ENCODE measurements at regions not wholly inside any gene's neighbourhood (a gene's known extent, or its start where the extent isn't known, plus 50 kb on each side); places are given as distances from the start of the nearest gene placed in this dataset.

DNA sequence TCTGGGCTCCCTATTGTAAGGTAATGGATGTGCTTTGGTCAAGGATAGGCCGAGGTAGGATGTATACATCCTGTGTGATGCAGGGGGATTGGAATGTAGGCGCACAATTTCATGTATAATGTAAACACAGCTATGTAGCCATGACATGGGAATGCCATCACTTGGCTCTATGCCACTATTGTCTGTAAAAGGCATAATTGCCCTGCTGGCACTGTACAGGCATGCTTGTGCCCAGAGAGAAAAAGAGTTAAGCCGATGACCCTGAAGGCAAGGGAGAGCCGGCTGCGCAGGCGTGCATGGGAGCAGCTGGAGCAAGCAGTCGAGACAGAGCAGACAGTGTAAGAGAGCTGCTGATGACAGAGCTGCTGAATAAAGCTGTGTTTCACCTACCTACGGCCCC, 212.5 kb upstream of the CPHXL start:
- Histone ChIP-seq H3K36me3 (ENCODE audit: insufficient read depth) (no peaks in the 10 kb centered on the region), H2AFZ (no peak overlapping the region), H3K4me2 (no peak overlapping the region), H3K9me2 (ENCODE audit: insufficient read depth) (no peaks in the 10 kb centered on the region), H3K27ac (ENCODE audit: low read depth) (no peak overlapping the region), H3K27me3 (ENCODE audit: insufficient read depth) (peaks cover 85% of the 10 kb centered on the region), H3K4me3 (no peak overlapping the region), H3K4me1 (ENCODE audit: insufficient read depth) (no peaks in the 10 kb centered on the region), H3F3A (replicated peaks; ENCODE audit: low read depth) (no peaks in the 10 kb centered on the region), H4K20me1 (replicated peaks; ENCODE audit: insufficient read depth) (peaks cover 7% of the 10 kb centered on the region), H3K79me2 (replicated peaks; ENCODE audit: insufficient read depth) (no peaks in the 10 kb centered on the region)
- Mint-ChIP-seq H3K36me3 (ENCODE audit: low read depth) (0 out of 3 replicates have a peak, but pooled peaks cover 5% of the 10 kb centered on the region), H3K9me3 (peaks cover 71% of the 10 kb centered on the region), H3K4me3 (no peak overlapping the region), H3K27me3 (ENCODE audit: insufficient read depth, low read depth, poor library complexity) (peaks cover 16% of the 10 kb centered on the region), H3K27ac (no peak overlapping the region), H3K4me1 (no peaks in the 10 kb centered on the region)
- DNase-seq (ENCODE audit: low spot score) (no peak), ATAC-seq (no peak)
- TF ChIP-seq CTCF (conservative IDR thresholded peaks at IDR 0.05; ENCODE audit: low read depth in 2 of 2) (no peak), ZNF114 (CRISPR knock-in tag; IDR thresholded peaks at IDR 0.05) (no peak), ZNF331 (CRISPR knock-in tag; IDR thresholded peaks at IDR 0.05; ENCODE audit: low read depth) (no peak), NANOG (IDR thresholded peaks at IDR 0.05; ENCODE audit: borderline replicate concordance) (no peak), REST (IDR thresholded peaks at IDR 0.05; ENCODE audit: unreplicated experiment) (no peak), EZH2phosphoT487 (IDR thresholded peaks at IDR 0.05; ENCODE audit: unreplicated experiment) (no peak), STAT1 (IDR thresholded peaks at IDR 0.05; ENCODE audit: unreplicated experiment) (no peak), POLR2AphosphoS5 (IDR thresholded peaks at IDR 0.05; ENCODE audit: low read depth) (no peak), EZH2 (IDR thresholded peaks at IDR 0.05; ENCODE audit: low read depth, unreplicated experiment) (no peak), ETS1 (IDR thresholded peaks at IDR 0.05) (no peak), CREB1 (CRISPR knock-in tag; IDR thresholded peaks at IDR 0.05; ENCODE audit: low read depth) (no peak)

Measured in GM23338 (cell line).